IPS-15b (cell line): ENCODE measurements at regions not wholly inside any gene's neighbourhood (a gene's known extent, or its start where the extent isn't known, plus 50 kb on each side); places are given as distances from the start of the nearest gene placed in this dataset.
"Not testable (repeated sequence)": the region's sequence is repeated elsewhere in the genome, so short reads cannot be mapped to it uniquely, and the experiment has no call there.

Source experiments
- H3K27me3 ChIP-seq: one replicate; pipeline ENCODE4 v1.6.1; 2013; ENCODE audit warnings: low read length; ENCODE audit not compliant: control insufficient read depth, insufficient read depth
- H3K36me3 ChIP-seq: one replicate; pipeline ENCODE4 v1.6.1; 2013; ENCODE audit warnings: low read length; ENCODE audit not compliant: control insufficient read depth, insufficient read depth
- H3K4me1 ChIP-seq: one replicate; pipeline ENCODE4 v1.6.1; 2013; ENCODE audit warnings: mild to moderate bottlenecking, low read length; ENCODE audit not compliant: control insufficient read depth, insufficient read depth
- H3K4me3 ChIP-seq: one replicate; pipeline ENCODE4 v1.5.1; 2013; ENCODE audit warnings: low read depth, low read length
- H3K9ac ChIP-seq: one replicate; pipeline ENCODE4 v1.6.1; 2013; ENCODE audit warnings: low read depth, mild to moderate bottlenecking, low read length
- H3K9me3 ChIP-seq: one replicate; pipeline ENCODE4 v1.6.1; 2013; ENCODE audit warnings: mild to moderate bottlenecking, low read length; ENCODE audit not compliant: control insufficient read depth, insufficient read depth

DNA sequence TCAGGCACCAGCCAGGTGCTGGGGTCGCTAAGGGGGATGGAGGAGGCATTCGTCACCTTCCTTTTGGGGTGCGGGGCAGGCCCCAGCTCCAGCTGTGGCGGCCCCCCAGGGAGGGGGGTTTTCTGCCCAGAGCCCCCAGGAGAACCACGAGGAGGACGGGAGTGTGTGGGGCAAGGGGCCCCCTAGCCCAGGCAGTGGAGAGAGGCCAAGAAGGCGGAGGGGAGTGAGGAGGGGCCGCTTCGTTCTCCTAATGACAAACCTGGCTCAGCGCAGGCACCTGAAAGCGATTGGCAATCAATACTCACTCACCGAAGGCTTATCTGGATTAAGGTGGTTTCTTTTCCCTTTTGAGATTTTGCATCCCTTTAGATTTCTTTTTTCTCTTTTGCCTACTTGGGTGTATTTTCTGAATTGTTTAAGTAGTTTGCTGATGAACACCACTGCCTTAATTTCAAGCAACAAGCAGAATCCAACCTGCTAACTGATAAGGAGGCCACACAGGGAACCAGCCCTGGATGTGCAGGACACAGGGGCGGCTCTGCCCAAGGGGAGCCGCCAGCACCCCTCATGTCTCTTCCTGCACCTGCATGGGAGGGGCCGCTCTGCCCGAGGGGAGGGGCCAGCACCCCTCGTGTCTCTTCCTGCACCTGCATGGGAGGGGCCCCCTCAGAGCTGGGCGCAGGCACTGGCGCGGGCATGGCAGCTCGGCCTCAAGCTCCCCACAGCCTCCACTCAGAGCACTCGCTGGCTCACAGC lies 122.3 kb downstream of the BRD1 start:
- Histone ChIP-seq H3K9ac (no peak overlapping the region), H3K27me3 (no peaks in the 10 kb centered on the region), H3K9me3 (peaks cover 4% of the 10 kb centered on the region), H3K4me1 (no peaks in the 10 kb centered on the region), H3K4me3 (no peak overlapping the region), H3K36me3 (no peaks in the 10 kb centered on the region)

DNA sequence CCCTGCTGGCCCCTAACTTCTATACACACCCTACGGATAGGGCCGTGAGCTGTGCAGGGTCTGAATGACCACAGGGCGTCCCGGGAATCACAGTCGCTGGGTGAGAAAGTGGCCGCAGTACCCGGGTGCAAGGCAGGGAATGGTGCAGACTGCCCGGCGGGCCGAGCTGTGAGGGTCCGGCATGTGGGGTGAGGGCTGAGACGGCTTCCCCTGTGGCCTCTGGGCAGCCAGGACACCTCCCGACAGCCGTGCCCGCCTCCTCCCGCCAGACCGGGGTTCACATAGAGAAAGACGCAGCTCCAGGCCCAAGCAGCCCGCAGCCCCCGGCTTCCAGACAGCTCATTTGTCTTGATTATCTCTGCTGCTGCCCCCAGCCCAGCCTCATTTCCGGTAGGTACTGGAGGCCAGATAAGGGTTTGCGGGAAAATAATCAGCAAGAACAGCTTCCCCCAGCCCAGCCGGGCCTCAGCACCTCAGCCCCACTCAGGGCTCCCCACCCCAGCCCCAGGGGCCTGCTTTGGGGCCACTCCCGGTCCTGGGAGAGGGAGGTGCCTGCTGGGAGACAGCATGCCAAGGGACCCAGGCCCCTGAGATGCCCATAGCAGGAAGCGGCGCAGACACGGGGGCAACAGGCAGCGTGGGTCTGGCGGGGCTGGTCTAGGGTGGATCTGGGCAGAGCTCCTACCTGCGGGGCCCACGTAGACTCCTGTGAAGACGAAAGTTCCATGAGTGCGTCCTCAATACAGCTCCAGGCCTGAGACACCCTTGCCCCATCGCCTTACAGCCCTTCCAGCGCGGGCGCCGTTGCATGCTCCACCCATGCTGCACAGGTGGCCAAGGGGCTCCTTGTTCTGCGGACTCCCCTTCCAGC lies 123.1 kb downstream of the BRD1 start:
- Histone ChIP-seq H3K36me3 (no peaks in the 10 kb centered on the region), H3K4me3 (no peak overlapping the region), H3K9me3 (peaks cover 4% of the 10 kb centered on the region), H3K4me1 (no peaks in the 10 kb centered on the region), H3K27me3 (no peaks in the 10 kb centered on the region), H3K9ac (no peak overlapping the region)

DNA sequence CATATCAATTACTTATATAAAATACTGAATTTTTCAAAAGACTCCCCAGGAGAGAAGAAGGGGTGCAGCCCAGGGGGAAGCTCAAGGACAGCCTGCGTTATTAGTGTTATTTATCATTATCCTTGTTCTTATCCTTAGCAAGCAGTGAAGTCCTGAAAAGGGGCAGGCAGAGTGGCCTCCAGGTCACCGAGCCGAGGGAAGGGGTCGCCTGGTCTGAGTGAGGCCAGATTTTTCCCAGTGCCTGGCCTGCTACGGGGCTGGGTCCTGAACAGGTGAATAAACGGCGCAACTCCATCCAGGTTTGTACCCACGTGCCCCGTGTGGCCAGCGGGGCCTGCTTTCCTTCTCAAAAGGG lies 123.7 kb downstream of the BRD1 start:
- H3K4me3 ChIP-seq: no peak overlapping the region
- no peaks in the 10 kb centered on the region for H3K4me1 ChIP-seq
- H3K36me3 ChIP-seq: no peaks in the 10 kb centered on the region
- H3K27me3 ChIP-seq: no peaks in the 10 kb centered on the region
- H3K9ac ChIP-seq: no peak overlapping the region
- H3K9me3 ChIP-seq: peaks cover 4% of the 10 kb centered on the region

DNA sequence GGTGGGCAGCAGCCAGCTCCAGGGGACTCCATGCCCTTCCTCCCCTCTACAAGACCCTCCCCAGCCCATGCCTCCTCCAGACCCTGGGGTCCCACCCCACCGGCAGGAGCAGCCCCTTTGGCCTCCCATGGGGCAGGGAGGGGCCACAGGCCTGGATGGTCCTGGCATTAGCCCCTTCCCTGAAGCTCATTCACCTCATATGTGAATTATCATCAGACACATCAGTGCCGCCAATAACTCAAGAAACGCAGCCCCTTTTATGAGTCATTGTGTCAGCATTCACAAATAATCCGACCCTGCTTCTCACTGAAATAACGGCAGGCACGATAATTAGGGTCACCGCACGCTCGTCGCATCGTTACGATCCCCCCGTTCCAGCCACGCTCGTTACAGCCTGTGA lies 124.2 kb downstream of the BRD1 start:
- no peak overlapping the region for H3K9ac ChIP-seq
- peaks cover 4% of the 10 kb centered on the region for H3K9me3 ChIP-seq
- H3K4me3 ChIP-seq: no peak overlapping the region
- H3K4me1 ChIP-seq: no peaks in the 10 kb centered on the region
- no peaks in the 10 kb centered on the region for H3K36me3 ChIP-seq
- no peaks in the 10 kb centered on the region for H3K27me3 ChIP-seq

DNA sequence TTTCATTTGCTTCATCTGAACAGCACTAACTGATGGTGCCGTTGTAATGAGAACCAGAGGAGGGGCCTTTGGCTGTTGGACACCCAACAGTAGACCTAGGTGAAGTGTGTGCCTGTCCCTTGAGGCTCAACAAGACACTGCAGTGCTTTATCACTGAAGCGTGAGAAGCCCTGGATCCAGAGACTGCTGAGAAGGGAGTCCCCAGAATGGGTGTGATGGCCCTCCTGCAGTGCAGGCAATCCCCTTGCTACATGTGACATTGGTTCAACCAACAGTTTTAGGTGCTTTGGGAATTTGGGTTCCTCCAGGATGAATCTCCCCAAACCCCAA lies 125.6 kb downstream of the BRD1 start:
- Histone ChIP-seq H3K9me3 (peaks cover 4% of the 10 kb centered on the region), H3K36me3 (no peaks in the 10 kb centered on the region), H3K27me3 (no peaks in the 10 kb centered on the region), H3K4me1 (no peaks in the 10 kb centered on the region), H3K4me3 (no peak overlapping the region), H3K9ac (no peak overlapping the region)

DNA sequence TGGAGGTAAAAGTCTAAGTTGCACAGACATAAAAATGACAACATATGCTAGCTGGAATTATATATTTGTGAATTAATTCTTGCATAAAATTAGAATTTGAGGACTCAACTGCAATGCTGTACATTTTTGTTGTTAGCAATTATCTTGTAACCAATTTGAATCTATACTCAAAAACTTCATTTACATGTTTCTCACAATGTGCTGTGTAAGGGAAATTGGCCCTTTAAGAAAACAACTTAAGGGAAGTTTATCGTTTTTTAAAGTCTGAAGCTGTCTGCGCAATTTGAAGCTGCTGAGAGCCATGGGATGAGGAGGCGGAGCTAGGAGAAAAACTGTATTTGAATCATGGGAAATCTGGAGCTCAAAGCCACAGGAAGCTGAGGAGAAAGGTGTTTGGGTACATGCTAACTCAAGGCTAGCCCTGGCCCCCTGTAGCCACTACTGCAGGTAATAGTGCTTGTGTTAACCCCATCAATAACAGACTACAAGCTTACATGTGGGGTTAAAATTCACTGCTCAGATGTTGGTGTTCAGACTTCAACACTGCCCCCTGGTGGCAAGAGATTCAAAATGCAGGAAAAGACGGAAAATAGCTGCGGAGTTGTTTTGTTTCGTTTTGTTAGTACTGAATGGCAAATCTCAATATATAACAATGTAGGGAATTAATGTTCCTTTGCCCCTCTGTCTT lies 126.1 kb downstream of the BRD1 start:
- Histone ChIP-seq H3K4me3 (no peak overlapping the region), H3K9ac (no peak overlapping the region), H3K36me3 (no peaks in the 10 kb centered on the region), H3K4me1 (no peaks in the 10 kb centered on the region), H3K27me3 (no peaks in the 10 kb centered on the region), H3K9me3 (peaks cover 4% of the 10 kb centered on the region)

DNA sequence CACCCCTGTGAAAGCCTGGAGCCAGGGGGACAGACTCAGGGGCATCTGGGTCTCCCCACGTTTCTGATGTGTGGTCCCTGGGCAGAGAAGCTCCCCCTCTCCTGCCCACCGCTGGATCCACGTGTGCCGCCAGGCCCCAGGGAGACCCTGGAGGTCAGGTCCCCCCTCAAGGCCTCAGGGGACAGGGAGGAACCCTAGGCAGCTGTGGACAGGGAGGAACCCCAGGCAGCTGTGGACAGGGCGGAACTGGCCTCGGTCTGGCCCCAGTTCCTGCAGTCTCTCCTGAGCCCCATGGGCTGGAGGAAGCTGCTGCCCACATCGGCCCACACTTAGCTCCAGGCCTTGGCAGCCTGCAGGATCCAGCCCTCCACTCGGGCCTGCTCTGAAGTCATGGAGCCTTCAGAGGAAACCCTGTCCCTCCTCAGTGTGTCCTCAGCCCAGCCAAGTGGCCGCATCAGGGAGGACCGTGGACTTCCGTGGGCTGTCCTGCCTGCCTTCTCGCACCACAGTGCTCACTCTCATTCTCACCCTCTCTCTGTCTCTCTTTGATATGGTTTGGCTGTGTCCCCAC lies 127.7 kb downstream of the BRD1 start:
- no peaks in the 10 kb centered on the region for H3K4me1 ChIP-seq
- no peaks in the 10 kb centered on the region for H3K36me3 ChIP-seq
- no peak overlapping the region for H3K4me3 ChIP-seq
- H3K9me3 ChIP-seq: peaks cover 4% of the 10 kb centered on the region
- no peaks in the 10 kb centered on the region for H3K27me3 ChIP-seq
- H3K9ac ChIP-seq: no peak overlapping the region

DNA sequence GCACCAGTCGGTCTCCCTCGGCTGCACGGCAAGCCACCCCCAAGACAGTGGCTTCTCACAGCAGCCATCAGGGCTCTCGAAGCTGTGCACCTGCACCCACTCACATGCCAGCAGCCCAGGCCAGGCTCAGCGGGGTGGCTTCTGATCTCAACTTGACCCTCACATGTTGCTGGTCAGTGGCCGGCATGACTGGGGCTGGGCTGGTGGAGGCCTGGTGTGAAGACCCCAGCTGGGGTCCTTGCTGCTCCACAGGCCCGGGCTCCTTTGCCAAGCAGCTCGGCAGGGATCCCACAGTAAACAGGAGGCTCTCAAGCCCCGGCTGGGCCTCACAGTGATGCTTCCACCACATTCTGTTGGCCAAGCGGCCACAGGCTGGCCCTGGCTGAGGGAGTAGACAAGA lies 128.2 kb downstream of the BRD1 start:
- Histone ChIP-seq H3K4me3 (no peak overlapping the region), H3K9me3 (peaks cover 4% of the 10 kb centered on the region), H3K9ac (no peak overlapping the region), H3K4me1 (no peaks in the 10 kb centered on the region), H3K36me3 (no peaks in the 10 kb centered on the region), H3K27me3 (no peaks in the 10 kb centered on the region)

DNA sequence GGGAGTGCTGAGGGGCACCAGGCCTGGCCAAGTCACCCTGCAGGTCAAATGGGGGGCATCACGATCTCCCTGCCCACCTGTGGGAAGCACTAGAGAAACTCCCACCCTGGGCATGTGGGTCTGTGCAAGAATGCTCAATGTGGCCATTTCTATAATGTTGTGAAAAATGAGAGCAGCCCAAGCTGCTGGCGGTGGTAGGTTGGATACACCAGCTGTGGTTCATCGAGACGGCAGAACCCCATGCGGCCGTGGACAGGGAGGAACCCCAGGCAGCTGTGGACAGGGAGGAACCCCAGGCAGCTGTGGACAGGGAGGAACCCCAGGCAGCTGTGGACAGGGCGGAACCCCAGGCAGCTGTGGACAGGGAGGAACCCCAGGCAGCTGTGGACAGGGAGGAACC lies 129.1 kb downstream of the BRD1 start:
- not testable (repeated sequence) for H3K4me3 ChIP-seq, H3K9me3 ChIP-seq, H3K4me1 ChIP-seq, H3K36me3 ChIP-seq, H3K9ac ChIP-seq, H3K27me3 ChIP-seq

DNA sequence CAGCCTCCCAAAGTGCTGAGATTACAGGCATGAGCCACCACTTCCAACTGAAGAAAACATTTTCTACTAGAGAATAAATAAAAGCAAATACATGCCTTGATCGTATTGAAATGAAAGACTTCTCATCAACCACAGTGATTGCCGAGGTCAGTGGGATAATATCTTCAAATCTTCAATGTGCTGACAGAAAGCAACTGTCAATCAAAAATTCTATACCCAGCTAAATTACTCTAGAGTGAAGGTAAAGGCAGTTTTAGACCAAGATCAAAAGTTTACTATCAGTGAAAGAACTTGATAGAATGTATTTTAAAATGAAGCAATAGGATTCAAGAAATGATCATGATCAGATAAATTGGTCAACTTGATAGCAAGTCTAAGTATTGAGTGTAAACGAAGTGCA lies 130.6 kb downstream of the BRD1 start:
- H3K9ac ChIP-seq: no peak overlapping the region

DNA sequence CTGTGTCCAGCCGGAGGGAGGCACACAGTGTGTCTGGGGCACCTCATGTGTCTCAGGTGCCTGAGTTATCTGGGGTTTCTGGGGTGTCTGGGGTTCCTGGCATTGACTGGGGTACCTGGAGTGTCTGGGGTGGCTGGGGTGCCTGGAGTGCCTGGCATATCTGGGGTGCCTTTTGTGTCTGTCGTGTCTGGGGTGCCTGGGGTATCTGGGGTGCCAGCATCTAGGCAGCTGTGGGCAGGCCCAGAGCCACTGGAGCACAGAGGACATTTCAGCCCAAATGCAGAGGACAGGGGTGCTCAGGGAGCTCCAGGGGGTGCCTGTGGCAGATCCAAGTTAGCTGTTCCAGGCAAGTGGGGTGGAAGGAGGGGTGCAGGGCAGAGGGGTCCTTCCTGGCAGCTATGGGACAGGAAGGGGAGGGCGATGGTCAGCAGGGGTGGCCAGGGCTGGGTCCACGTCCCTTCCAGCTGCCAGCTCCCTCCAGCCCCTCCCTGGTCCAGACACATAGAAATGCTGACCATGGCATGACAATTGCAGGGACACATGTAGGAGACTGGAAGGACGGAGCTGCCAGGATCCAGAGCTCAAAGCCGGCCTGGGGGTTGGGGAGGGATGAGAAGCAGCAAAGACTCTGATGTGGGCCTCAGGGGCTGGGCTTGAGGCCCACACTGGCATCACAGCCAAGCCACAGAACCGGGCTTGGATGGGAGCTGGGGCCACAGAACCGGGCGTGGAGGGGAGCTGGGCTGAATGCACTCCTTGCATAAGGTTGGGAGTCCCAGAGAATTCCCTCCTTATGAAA lies 133.0 kb downstream of the BRD1 start:
- H3K9ac ChIP-seq: no peak overlapping the region
- H3K9me3 ChIP-seq: no peaks in the 10 kb centered on the region
- no peak overlapping the region for H3K4me3 ChIP-seq
- H3K4me1 ChIP-seq: no peaks in the 10 kb centered on the region
- H3K36me3 ChIP-seq: no peaks in the 10 kb centered on the region
- H3K27me3 ChIP-seq: no peaks in the 10 kb centered on the region

More for the DNA sequence above, 130.6 kb downstream of the BRD1 start:
- no peak overlapping the region for H3K4me3 ChIP-seq
- no peaks in the 10 kb centered on the region for H3K36me3 ChIP-seq
- no peaks in the 10 kb centered on the region for H3K4me1 ChIP-seq
- H3K9me3 ChIP-seq: peaks cover 2% of the 10 kb centered on the region
- no peaks in the 10 kb centered on the region for H3K27me3 ChIP-seq
